ENCODE measurements at regions not wholly inside any gene's neighbourhood (a gene's known extent, or its start where the extent isn't known, plus 50 kb on each side); places are given as distances from the start of the nearest gene placed in this dataset.

DNA sequence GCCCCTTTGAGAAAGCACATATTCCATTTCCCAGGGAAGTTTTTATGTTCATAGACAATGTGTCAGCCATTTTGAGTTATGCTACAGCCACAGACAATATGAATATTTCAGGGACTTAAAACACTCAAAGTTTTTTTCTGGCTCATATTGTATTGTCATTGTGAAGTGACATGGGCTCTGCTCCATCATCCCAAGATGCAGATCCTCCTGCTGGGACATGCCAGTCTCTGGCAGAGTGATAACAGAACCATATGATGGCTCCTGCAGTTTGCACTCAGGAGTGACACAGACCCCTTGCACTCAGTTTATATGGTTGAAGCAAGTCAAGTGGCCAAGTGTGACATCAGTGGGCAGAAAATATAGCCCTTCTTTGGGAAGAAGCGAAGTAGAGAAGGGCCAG, 498.4 kb upstream of the TUSC1 start:
- intact Hi-C loops (cut with micrococcal nuclease), result no loop called here
- H3K27ac Mint-ChIP-seq, result no peak overlapping the region
- H3K36me3 Mint-ChIP-seq (ENCODE audit: low read depth), result no peaks in the 10 kb centered on the region
- no peak for DNase-seq (ENCODE audit: low spot score)
- H3K9me3 Mint-ChIP-seq, result peaks cover 36% of the 10 kb centered on the region
- H3K4me1 Mint-ChIP-seq (ENCODE audit: low read depth), result no peaks in the 10 kb centered on the region
- H3K27me3 Mint-ChIP-seq (ENCODE audit: low read depth), result no peaks in the 10 kb centered on the region
- H3K4me3 Mint-ChIP-seq (ENCODE audit: low read depth), result no peak overlapping the region

DNA sequence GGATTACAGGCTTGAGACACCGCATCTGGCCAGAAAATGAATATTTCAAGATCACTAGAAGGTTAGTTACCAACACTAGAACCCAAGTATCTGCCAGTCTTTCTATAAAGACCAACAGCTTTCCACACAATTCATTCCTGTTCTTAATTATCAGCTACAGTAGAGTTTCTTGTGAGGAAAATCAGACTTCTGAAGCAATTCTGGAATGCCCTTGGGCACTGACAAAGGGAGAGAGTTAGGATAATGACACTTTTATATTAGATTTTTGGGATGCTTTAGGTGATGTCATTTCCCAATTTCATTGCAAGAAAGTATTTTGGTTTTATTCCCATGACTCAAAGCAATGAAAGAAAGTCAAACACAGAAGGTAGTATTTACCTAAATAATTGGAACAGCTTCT, 497.0 kb upstream of the TUSC1 start:
- intact Hi-C loops (cut with micrococcal nuclease), result no loop called here
- no peak overlapping the region for H3K4me3 Mint-ChIP-seq (ENCODE audit: low read depth)
- H3K9me3 Mint-ChIP-seq, result peaks cover 33% of the 10 kb centered on the region

DNA sequence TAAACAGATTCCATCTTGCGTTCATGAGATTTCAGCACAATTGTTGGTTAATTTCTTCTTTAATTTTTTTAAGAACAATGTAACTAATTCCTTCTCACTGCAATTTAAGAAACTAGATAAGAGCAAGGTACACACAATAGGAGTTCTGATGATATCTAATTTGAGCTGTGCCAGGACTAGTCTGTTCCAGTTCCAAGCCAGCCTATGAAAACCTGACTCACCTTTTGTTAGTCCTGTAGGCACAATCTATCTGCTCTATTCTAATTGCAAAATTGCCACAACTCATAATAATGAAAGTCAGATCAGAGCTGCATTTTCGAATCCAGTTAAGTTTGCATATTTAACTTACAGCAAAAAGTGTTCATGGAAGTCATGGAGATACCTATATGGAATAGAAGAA, 494.1 kb upstream of the TUSC1 start:
- H3K9me3 Mint-ChIP-seq, result peaks cover 32% of the 10 kb centered on the region
- no peaks in the 10 kb centered on the region for H3K36me3 Mint-ChIP-seq (ENCODE audit: low read depth)
- intact Hi-C loops (cut with micrococcal nuclease), result no loop called here
- no peak for DNase-seq (ENCODE audit: low spot score)
- H3K27ac Mint-ChIP-seq, result no peak overlapping the region
- H3K27me3 Mint-ChIP-seq (ENCODE audit: low read depth), result no peaks in the 10 kb centered on the region
- H3K4me1 Mint-ChIP-seq (ENCODE audit: low read depth), result no peaks in the 10 kb centered on the region
- no peak overlapping the region for H3K4me3 Mint-ChIP-seq (ENCODE audit: low read depth)

More for the DNA sequence above, 497.0 kb upstream of the TUSC1 start:
- no peaks in the 10 kb centered on the region for H3K36me3 Mint-ChIP-seq (ENCODE audit: low read depth)
- no peaks in the 10 kb centered on the region for H3K27me3 Mint-ChIP-seq (ENCODE audit: low read depth)
- no peaks in the 10 kb centered on the region for H3K4me1 Mint-ChIP-seq (ENCODE audit: low read depth)
- no peak overlapping the region for H3K27ac Mint-ChIP-seq
- DNase-seq (ENCODE audit: low spot score), result no peak

DNA sequence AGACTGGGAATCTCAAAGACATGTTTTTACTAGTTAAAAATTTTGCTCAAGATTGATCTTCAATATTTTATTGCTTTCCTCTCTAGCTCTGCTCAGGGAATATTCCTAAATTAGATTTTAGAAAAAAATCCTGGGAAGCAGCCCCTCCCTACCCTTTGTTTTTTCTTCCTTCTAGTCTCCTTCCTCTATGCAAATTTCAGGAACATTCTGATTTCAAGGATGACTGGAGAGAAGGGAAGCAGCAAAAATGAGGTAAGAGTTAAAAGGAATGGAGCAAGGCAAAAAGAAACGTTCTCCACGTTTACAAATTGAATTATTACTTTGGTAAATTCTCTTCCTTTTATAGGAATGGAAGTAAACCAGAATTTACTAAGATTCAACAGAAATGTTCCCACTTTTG, 493.4 kb upstream of the TUSC1 start:
- Mint-ChIP-seq H3K4me1 (ENCODE audit: low read depth) (no peaks in the 10 kb centered on the region), H3K27me3 (ENCODE audit: low read depth) (no peaks in the 10 kb centered on the region), H3K36me3 (ENCODE audit: low read depth) (no peaks in the 10 kb centered on the region), H3K9me3 (peaks cover 32% of the 10 kb centered on the region), H3K4me3 (ENCODE audit: low read depth) (no peak overlapping the region), H3K27ac (no peak overlapping the region)
- intact Hi-C loops (cut with micrococcal nuclease), result no loop called here
- DNase-seq (ENCODE audit: low spot score), result no peak

DNA sequence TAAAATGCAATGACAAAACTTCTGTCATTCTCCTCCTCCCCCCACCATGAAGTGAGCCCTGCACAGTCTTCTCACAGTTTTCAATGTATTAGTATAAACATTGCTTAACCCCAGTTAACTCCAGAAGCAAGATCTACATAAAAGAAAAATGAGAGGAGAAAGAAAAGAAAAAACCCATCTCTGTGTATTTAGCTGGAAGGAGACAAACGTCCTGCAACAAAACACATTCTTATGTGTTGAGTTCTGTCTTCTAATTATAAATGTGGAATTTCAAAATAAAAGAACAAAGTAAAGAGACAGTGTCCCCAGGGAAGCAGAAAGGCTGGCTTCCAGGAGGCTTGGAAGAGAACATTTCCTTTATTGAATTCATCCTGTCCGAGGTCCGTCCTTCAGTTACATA, 491.9 kb upstream of the TUSC1 start:
- intact Hi-C loops (cut with micrococcal nuclease), result no loop called here

DNA sequence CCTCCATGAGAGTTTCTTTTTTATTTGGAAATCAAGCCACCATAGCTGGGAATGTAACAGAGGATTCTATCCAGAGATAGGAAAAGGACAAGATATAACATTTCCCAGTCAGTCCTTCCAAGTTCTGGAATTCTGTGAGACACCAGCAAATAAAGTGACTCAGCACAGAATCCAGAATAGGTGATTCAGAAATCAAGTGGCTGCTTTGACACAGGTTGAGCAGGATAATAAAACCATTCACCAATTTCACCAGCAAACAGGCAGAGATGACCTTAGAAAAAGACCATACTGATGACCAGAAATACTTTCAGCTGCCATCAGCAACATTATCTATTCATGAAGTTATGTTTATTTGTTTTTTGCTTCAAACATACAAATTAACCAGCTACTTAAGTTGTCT, 491.5 kb upstream of the TUSC1 start:
- H3K27ac Mint-ChIP-seq, result no peak overlapping the region
- H3K27me3 Mint-ChIP-seq (ENCODE audit: low read depth), result no peaks in the 10 kb centered on the region
- H3K9me3 Mint-ChIP-seq, result peaks cover 24% of the 10 kb centered on the region
- no peak overlapping the region for H3K4me3 Mint-ChIP-seq (ENCODE audit: low read depth)
- no peaks in the 10 kb centered on the region for H3K36me3 Mint-ChIP-seq (ENCODE audit: low read depth)
- H3K4me1 Mint-ChIP-seq (ENCODE audit: low read depth), result no peaks in the 10 kb centered on the region
- no peak for DNase-seq (ENCODE audit: low spot score)
- intact Hi-C loops (cut with micrococcal nuclease), result no loop called here

More for the DNA sequence above, 491.9 kb upstream of the TUSC1 start:
- no peaks in the 10 kb centered on the region for H3K27me3 Mint-ChIP-seq (ENCODE audit: low read depth)
- H3K27ac Mint-ChIP-seq, result no peak overlapping the region
- no peak overlapping the region for H3K4me3 Mint-ChIP-seq (ENCODE audit: low read depth)
- no peaks in the 10 kb centered on the region for H3K4me1 Mint-ChIP-seq (ENCODE audit: low read depth)
- no peaks in the 10 kb centered on the region for H3K36me3 Mint-ChIP-seq (ENCODE audit: low read depth)
- peaks cover 24% of the 10 kb centered on the region for H3K9me3 Mint-ChIP-seq
- no peak for DNase-seq (ENCODE audit: low spot score)

DNA sequence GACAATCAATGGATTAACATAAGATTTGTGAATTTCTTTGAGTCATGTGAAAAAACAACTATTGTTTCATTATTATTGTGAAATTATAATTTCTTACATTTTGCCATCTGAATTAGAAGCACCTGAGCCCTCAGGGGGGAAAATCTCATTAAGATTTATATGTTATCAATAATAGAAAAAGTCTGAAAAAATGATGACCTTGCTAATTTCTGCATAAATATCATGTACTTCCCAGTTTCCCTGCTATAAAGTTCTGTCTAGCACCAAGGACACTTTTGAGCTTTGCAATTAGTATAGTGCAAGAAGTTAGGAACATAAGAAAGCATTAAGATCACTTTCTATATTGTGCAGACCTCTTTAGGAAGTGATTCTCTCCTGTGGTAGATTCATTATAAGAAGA, 488.3 kb upstream of the TUSC1 start:
- peaks cover 20% of the 10 kb centered on the region for H3K9me3 Mint-ChIP-seq
- no peak overlapping the region for H3K27ac Mint-ChIP-seq
- H3K4me1 Mint-ChIP-seq (ENCODE audit: low read depth), result no peaks in the 10 kb centered on the region
- no peaks in the 10 kb centered on the region for H3K36me3 Mint-ChIP-seq (ENCODE audit: low read depth)
- intact Hi-C loops (cut with micrococcal nuclease), result no loop called here
- H3K27me3 Mint-ChIP-seq (ENCODE audit: low read depth), result no peaks in the 10 kb centered on the region
- H3K4me3 Mint-ChIP-seq (ENCODE audit: low read depth), result no peak overlapping the region
- no peak for DNase-seq (ENCODE audit: low spot score)

DNA sequence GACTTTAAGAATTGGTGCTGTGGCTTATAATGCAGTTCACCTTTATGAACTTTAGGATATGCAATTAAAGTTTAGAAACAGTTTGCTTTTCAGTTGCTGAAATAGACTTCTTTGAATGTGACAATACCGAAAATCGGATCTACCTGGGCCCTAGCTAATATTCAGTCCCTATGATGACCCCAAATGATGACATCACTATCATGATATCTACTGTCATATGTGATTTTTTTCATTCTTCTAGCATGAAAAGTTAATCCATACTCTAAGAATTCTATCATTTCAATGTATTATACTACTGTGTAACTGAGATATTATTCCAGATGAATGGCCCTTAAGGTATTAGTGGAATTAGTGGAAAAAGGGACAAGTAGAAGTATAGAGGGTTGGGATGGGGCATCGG, 487.2 kb upstream of the TUSC1 start:
- H3K4me1 Mint-ChIP-seq (ENCODE audit: low read depth), result no peaks in the 10 kb centered on the region
- intact Hi-C loops (cut with micrococcal nuclease), result no loop called here
- H3K4me3 Mint-ChIP-seq (ENCODE audit: low read depth), result no peak overlapping the region
- H3K27ac Mint-ChIP-seq, result no peak overlapping the region
- no peaks in the 10 kb centered on the region for H3K27me3 Mint-ChIP-seq (ENCODE audit: low read depth)
- peaks cover 22% of the 10 kb centered on the region for H3K9me3 Mint-ChIP-seq
- no peaks in the 10 kb centered on the region for H3K36me3 Mint-ChIP-seq (ENCODE audit: low read depth)
- DNase-seq (ENCODE audit: low spot score), result no peak

DNA sequence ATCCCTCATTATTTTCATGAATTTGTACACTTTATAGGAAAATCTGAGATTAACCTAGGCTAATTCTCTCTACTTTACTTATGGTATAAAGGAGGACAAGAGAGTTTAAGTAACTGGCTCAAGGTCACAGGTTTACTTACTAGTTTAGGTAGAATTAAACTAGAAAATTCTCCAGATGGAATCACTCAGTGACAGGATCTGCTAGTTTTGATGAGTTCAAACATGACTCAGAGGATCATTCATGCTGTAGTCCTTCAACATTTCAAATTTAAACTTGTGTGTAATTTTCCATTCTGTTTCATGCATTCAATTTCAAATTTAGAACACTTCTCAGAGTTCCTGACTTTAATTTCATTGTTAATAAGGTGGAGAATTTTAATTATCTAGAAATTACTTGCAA, 485.7 kb upstream of the TUSC1 start:
- Mint-ChIP-seq H3K27me3 (ENCODE audit: low read depth) (no peaks in the 10 kb centered on the region), H3K9me3 (peaks cover 24% of the 10 kb centered on the region), H3K27ac (no peak overlapping the region), H3K4me3 (ENCODE audit: low read depth) (no peak overlapping the region), H3K36me3 (ENCODE audit: low read depth) (no peaks in the 10 kb centered on the region), H3K4me1 (ENCODE audit: low read depth) (no peaks in the 10 kb centered on the region)
- intact Hi-C loops (cut with micrococcal nuclease), result no loop called here
- no peak for DNase-seq (ENCODE audit: low spot score)

DNA sequence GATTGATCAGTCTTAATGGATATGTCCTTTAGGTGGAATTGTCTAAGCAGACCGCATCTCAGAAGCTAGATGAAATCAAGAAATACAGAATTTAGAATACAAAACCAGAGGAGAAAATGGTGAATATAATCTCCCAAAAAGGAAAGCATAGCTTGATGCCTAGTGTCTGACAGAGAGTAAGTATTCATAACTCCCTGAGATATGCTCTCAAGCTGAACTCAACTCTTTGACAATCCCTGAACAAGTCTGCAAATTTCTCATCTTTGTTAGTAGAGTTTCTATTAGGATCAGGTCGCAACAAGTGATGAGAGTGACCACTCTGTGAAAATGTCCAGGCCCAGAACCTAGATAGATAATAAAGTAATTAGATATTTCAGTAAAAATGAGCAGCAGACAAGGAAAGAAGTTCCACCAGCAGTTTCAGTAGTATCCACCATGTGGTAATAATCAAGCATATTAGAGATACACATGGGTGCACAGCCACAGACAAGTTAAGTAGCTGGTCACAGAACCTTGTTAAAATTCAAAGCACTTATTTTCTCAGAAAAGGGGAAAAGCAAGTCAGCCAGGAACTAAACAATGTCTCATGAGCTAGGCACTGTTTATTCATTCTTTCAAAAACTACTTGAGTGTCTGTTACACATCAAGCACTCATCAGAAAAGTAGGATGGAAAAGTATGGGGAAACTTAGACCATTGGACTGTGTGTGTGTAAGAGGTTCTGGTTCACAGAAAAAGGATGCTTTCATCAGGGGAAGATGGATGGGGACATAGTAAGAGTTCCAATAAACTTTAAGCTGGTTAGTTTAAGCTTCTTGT, 481.5 kb upstream of the TUSC1 start:
- H3K27me3 Mint-ChIP-seq (ENCODE audit: low read depth), result no peaks in the 10 kb centered on the region
- DNase-seq (ENCODE audit: low spot score), result no peak
- H3K4me1 Mint-ChIP-seq (ENCODE audit: low read depth), result no peaks in the 10 kb centered on the region
- no peak overlapping the region for H3K4me3 Mint-ChIP-seq (ENCODE audit: low read depth)
- intact Hi-C loops (cut with micrococcal nuclease), result no loop called here
- no peaks in the 10 kb centered on the region for H3K36me3 Mint-ChIP-seq (ENCODE audit: low read depth)
- H3K27ac Mint-ChIP-seq, result no peak overlapping the region
- H3K9me3 Mint-ChIP-seq, result peaks cover 29% of the 10 kb centered on the region

DNA sequence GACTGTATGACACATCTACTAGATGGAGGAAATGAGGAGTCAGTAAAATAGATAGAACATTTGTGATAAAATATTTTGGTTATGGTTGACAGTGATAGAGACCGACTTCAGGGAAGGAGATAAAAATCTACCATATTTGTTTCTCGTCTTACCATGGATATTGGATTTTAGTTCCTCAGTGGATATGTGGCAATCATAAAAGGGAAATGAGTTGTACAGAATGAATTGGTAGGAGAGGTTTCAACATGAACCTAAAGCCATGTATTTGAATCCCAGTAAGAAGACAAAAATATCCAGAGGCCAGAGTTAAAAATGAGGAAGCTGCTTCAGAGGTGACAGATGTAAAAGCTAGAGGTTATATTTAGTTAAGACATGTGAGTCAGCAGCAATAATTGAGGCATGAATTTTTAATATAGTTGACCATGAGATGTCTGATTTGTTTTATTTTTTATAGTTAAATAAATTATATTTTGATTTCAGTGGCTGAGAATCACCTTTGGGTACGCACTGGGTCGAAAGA, 480.4 kb upstream of the TUSC1 start:
- no peaks in the 10 kb centered on the region for H3K4me1 Mint-ChIP-seq (ENCODE audit: low read depth)
- peaks cover 29% of the 10 kb centered on the region for H3K9me3 Mint-ChIP-seq
- no peaks in the 10 kb centered on the region for H3K36me3 Mint-ChIP-seq (ENCODE audit: low read depth)
- DNase-seq (ENCODE audit: low spot score), result no peak
- H3K27ac Mint-ChIP-seq, result no peak overlapping the region
- H3K4me3 Mint-ChIP-seq (ENCODE audit: low read depth), result no peak overlapping the region
- intact Hi-C loops (cut with micrococcal nuclease), result no loop called here
- H3K27me3 Mint-ChIP-seq (ENCODE audit: low read depth), result no peaks in the 10 kb centered on the region

DNA sequence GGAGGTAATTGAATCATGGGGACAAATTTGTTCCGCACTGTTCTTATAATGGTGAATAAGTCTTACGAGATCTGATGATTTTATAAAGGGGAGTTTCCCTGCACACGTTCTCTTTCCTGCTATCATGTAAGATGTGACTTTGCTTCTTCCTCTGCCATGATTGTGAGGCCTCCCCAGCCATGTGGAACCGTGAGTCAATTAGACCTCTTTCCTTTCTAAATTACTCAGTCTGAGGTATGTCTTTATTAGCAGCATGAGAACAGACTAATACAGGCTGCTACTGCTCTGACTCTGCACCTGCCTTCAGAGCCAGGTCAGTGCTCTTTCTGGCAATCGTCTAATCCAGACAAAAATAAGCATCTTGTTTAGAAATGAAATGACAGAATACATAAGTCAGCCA, 479.2 kb upstream of the TUSC1 start:
- intact Hi-C loops (cut with micrococcal nuclease), result no loop called here
- Mint-ChIP-seq H3K4me1 (ENCODE audit: low read depth) (no peaks in the 10 kb centered on the region), H3K4me3 (ENCODE audit: low read depth) (no peak overlapping the region), H3K27ac (no peak overlapping the region), H3K9me3 (peaks cover 37% of the 10 kb centered on the region), H3K27me3 (ENCODE audit: low read depth) (no peaks in the 10 kb centered on the region), H3K36me3 (ENCODE audit: low read depth) (no peaks in the 10 kb centered on the region)
- no peak for DNase-seq (ENCODE audit: low spot score)

DNA sequence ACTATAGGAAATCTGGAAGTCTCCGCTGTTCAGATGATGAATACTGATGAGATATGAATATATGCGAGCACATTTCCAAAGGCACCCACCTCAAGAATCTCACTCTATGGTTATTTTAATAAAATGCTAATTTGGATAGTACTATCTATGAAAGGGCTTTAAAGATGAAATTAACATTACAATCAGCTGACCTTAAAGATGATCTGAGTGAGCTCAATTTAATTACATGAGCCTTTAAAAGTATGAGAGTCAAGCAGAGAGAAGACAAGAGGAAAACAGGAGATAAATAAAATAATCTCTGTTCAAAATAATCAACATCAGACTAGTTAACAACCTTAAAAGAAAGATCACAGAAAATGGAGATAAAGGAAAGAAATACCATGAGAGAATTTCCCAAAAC, 474.1 kb upstream of the TUSC1 start:
- no peaks in the 10 kb centered on the region for H3K4me1 Mint-ChIP-seq (ENCODE audit: low read depth)
- no peaks in the 10 kb centered on the region for H3K27me3 Mint-ChIP-seq (ENCODE audit: low read depth)
- intact Hi-C loops (cut with micrococcal nuclease), result no loop called here
- H3K9me3 Mint-ChIP-seq, result peaks cover 29% of the 10 kb centered on the region
- no peaks in the 10 kb centered on the region for H3K36me3 Mint-ChIP-seq (ENCODE audit: low read depth)
- no peak overlapping the region for H3K4me3 Mint-ChIP-seq (ENCODE audit: low read depth)
- H3K27ac Mint-ChIP-seq, result no peak overlapping the region
- DNase-seq (ENCODE audit: low spot score), result no peak

All from activated T-helper 2 cell treated with anti-CD3 and anti-CD28 coated beads, Interferon-gamma antibody, Interleukin-2, Interleukin-4, amounts not matched to agents 10 μg/mL and 5 μg/mL and 100 μg/mL, durations not matched to agents 14 hours and 24 hours and 36 hours (primary cell).